ENCODE measurements at regions not wholly inside any gene's neighbourhood (a gene's known extent, or its start where the extent isn't known, plus 50 kb on each side); places are given as distances from the start of the nearest gene placed in this dataset.
"Not testable (repeated sequence)": the region's sequence is repeated elsewhere in the genome, so short reads cannot be mapped to it uniquely, and the experiment has no call there.

DNA sequence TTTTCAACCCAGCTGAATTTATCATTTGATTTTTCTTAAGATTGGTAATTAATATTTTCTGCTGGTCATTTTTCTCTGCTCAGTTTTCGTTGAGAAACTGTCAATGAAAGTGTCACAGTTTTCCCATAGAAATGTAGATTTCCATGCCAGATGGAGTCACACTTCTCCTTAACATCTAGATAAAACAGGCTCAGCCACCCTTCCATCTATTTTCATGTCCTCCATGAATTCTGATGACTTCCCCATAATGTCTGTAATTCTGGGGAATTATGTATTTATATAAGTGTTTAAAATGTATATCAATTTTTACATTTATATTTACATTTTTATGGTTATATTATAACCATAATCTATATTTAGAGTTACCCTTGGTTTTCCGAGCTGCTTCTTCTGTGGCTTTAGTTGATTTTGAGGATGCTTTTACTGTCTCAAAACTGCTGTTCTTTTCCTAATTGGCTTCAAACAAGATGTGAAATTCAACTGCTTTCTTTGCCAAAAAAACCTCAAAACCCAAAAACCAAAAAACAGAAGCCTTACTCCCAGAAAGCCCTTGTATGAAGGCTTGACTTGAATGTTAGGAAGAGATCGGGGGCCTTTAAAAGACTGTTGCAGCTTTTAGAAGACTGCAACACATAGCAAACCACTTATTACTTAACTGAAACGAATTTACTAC is 95.4 kb upstream of the CDCA7L start:
- Histone ChIP-seq H3K36me3 (no peaks in the 10 kb centered on the region), H3K9me3 (no peaks in the 10 kb centered on the region), H3K4me1 (no peaks in the 10 kb centered on the region), H3K27ac (no peak overlapping the region), H3K27me3 (no peaks in the 10 kb centered on the region), H3K4me3 (no peak overlapping the region)
- no peak for TF ChIP-seq CTCF (IDR thresholded peaks at IDR 0.05)
- TF ChIP-seq POLR2A (IDR thresholded peaks at IDR 0.05): no peak
- no peak for TF ChIP-seq POLR2AphosphoS5 (IDR thresholded peaks at IDR 0.05)
- no peak for DNase-seq (ENCODE audit: low spot score in 2 of 2)
- intact Hi-C loops (cut with DNase I; ENCODE audit: low total_unique reads): no loop called here

GRCh38 chr7:22039670-22040069 is 94.0 kb upstream of the CDCA7L start:
- no peak for TF ChIP-seq CTCF (IDR thresholded peaks at IDR 0.05)
- Histone ChIP-seq H3K4me3 (no peak overlapping the region), H3K36me3 (no peaks in the 10 kb centered on the region), H3K9me3 (no peaks in the 10 kb centered on the region), H3K4me1 (no peaks in the 10 kb centered on the region), H3K27me3 (no peaks in the 10 kb centered on the region), H3K27ac (no peak overlapping the region)
- intact Hi-C loops (cut with DNase I; ENCODE audit: low total_unique reads): no loop called here
- DNase-seq (ENCODE audit: low spot score in 2 of 2): no peak

GRCh38 chr7:22032356-22032755 is 86.7 kb upstream of the CDCA7L start:
- DNase-seq (ENCODE audit: low spot score in 2 of 2); H3K4me3 ChIP-seq; H3K4me1 ChIP-seq; H3K9me3 ChIP-seq; intact Hi-C loops (cut with DNase I; ENCODE audit: low total_unique reads); H3K27ac ChIP-seq; H3K36me3 ChIP-seq; H3K27me3 ChIP-seq: not testable (repeated sequence)

DNA sequence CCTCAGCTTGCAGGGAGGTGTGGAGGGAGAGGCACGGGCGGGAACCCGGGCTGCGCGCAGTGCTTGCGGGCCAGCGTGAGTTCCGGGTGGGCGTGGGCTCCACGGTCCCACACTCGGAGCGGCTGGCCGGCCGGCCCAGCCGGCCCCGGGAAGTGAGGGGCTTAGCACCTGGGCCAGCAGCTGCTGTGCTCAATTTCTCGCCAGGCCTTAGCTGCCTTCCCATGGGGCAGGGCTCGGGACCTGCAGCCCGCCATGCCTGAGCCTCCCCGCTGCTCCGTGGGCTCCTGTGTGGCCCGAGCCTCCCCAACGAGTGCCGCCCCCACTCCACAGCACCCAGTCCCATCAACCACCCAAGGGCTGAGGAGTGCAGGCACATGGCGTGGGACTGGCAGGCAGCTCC is 83.0 kb upstream of the CDCA7L start:
- H3K9me3 ChIP-seq; H3K4me3 ChIP-seq; H3K4me1 ChIP-seq; H3K27ac ChIP-seq; H3K36me3 ChIP-seq; DNase-seq (ENCODE audit: low spot score in 2 of 2); H3K27me3 ChIP-seq: not testable (repeated sequence)
- intact Hi-C loops (cut with DNase I; ENCODE audit: low total_unique reads): loop anchor here (5.0 kb wide), 1 partner anchor 371 kb away; no protein-coding TSS in a partner anchor

DNA sequence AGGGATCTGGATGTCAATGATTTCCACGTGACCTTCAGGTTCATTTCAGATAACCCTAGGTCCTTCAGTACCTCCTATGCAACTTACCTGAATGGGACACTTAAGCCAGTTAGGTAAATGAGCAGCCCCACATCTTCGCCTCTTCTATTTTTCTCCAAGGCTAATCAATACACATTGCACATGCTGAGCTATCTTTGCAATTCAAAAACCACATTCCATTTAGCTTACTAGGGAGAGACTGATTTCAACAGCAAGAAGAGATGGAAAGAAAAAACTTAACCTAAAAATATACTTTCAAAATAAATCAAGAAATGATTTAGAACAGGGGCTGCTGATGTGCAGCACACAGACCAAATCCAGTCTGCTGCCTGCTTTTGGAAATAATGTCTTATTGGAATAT is 81.8 kb upstream of the CDCA7L start:
- H3K36me3 ChIP-seq: no peaks in the 10 kb centered on the region
- TF ChIP-seq POLR2AphosphoS5 (IDR thresholded peaks at IDR 0.05): no peak
- TF ChIP-seq CTCF (IDR thresholded peaks at IDR 0.05): no peak
- TF ChIP-seq POLR2A (IDR thresholded peaks at IDR 0.05): no peak
- H3K4me1 ChIP-seq: no peaks in the 10 kb centered on the region
- no peaks in the 10 kb centered on the region for H3K27me3 ChIP-seq
- DNase-seq (ENCODE audit: low spot score in 2 of 2): no peak
- intact Hi-C loops (cut with DNase I; ENCODE audit: low total_unique reads): loop anchor here (5.0 kb wide), 1 partner anchor 370 kb away; no protein-coding TSS in a partner anchor
- no peak overlapping the region for H3K4me3 ChIP-seq
- no peak overlapping the region for H3K27ac ChIP-seq
- H3K9me3 ChIP-seq: peaks cover 0 to 5% of the 10 kb centered on the region in 2 donors

- Histone ChIP-seq H3K27me3 (no peaks in the 10 kb centered on the region), H3K4me3 (no peak overlapping the region), H3K9me3 (peaks cover 0 to 5% of the 10 kb centered on the region in 2 donors), H3K27ac (no peak overlapping the region), H3K4me1 (no peaks in the 10 kb centered on the region), H3K36me3 (no peaks in the 10 kb centered on the region)
- no peak for TF ChIP-seq POLR2AphosphoS5 (IDR thresholded peaks at IDR 0.05)
- TF ChIP-seq CTCF (IDR thresholded peaks at IDR 0.05): no peak
- TF ChIP-seq POLR2A (IDR thresholded peaks at IDR 0.05): no peak
- DNase-seq (ENCODE audit: low spot score in 2 of 2): no peak
- intact Hi-C loops (cut with DNase I; ENCODE audit: low total_unique reads): loop anchor here (5.0 kb wide), 1 partner anchor 369 kb away; no protein-coding TSS in a partner anchor
Observed at GRCh38 chr7:22025983-22026382, 80.3 kb upstream of the CDCA7L start.

All from breast epithelium (tissue), 4 donors.